IMR-90 (cell line): ENCODE measurements at regions not wholly inside any gene's neighbourhood (a gene's known extent, or its start where the extent isn't known, plus 50 kb on each side); places are given as distances from the start of the nearest gene placed in this dataset.

Source experiments
- CEBPB ChIP-seq: IDR thresholded peaks from 2 replicates; pipeline ENCODE4 v1.6.1; 2012; ENCODE audit warnings: low read depth, low read length, improper control_type of control experiment
- CHD1 ChIP-seq: IDR thresholded peaks from 2 replicates; pipeline ENCODE4 v1.6.1; 2012; ENCODE audit warnings: low read depth, low read length, improper control_type of control experiment
- CTCF ChIP-seq: conservative IDR thresholded peaks from 2 replicates; pipeline ENCODE4 v1.5.1; 2012; ENCODE audit warnings: mild to moderate bottlenecking, low read depth, low read length, improper control_type of control experiment
- MAFK ChIP-seq: IDR thresholded peaks from 2 replicates; pipeline ENCODE4 v1.6.1; 2012; ENCODE audit warnings: low read depth, low read length, improper control_type of control experiment
- MAZ ChIP-seq: IDR thresholded peaks from 2 replicates; pipeline ENCODE4 v1.6.1; 2012; ENCODE audit warnings: low read depth, mild to moderate bottlenecking, low read length, improper control_type of control experiment, moderate library complexity, borderline replicate concordance
- MXI1 ChIP-seq: IDR thresholded peaks from 2 replicates; pipeline ENCODE4 v1.6.1; 2012; ENCODE audit warnings: low read depth, mild to moderate bottlenecking, low read length, moderate library complexity, borderline replicate concordance
- NFE2L2 ChIP-seq: fragments of 150-350 bp; IDR thresholded peaks from 2 replicates; pipeline ENCODE4 v1.6.1; 2016; ENCODE audit warnings: low read depth, mild to moderate bottlenecking, low read length
- POLR2A ChIP-seq: IDR thresholded peaks from 2 replicates; pipeline ENCODE4 v1.6.1; 2012; ENCODE audit warnings: mild to moderate bottlenecking, low read depth, low read length
- RAD21 ChIP-seq: IDR thresholded peaks from 2 replicates; pipeline ENCODE4 v1.6.1; 2012; ENCODE audit warnings: low read length, improper control_type of control experiment
- RCOR1 ChIP-seq: IDR thresholded peaks from 2 replicates; pipeline ENCODE4 v1.6.1; 2012; ENCODE audit warnings: mild to moderate bottlenecking, low read length, improper control_type of control experiment; ENCODE audit not compliant: insufficient replicate concordance
- SMC3 ChIP-seq: fragments of 150-350 bp; IDR thresholded peaks from 2 replicates; pipeline ENCODE4 v1.6.1; 2016; ENCODE audit warnings: low read depth, mild to moderate bottlenecking, antibody characterized with exemption, low read length, moderate library complexity
- TF ChIP-seq, protein P1 (sequence below): fragments of 150-350 bp; IDR thresholded peaks from 2 replicates; pipeline ENCODE4 v1.6.1; 2017; ENCODE audit warnings: mild to moderate bottlenecking, antibody characterized with exemption, low read length, low read depth
- TF ChIP-seq, protein P2 (sequence below): fragments of 150-350 bp; IDR thresholded peaks from 2 replicates; pipeline ENCODE4 v1.6.1; 2016; ENCODE audit warnings: low read depth, mild to moderate bottlenecking, low read length, moderate library complexity, borderline replicate concordance

DNA sequence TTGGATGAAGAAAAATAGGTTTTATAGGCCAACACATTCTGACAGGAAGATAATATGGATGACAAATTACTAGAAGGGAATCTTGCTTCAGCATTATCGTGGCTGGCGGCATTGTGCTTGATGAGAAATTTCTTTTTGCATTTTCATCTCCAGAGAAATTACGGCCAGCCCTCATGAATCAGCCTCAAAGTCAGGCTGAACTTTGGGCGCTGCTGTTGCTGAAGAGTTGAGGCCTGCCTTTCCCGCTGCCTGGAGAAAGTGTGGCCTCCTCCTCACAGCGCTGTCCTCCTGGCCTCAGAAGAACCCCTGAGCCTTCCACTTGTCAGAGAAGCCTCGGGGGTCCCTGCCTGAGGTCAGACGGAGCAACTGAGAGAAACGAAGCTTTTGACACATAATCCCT, 272.4 kb upstream of the KCNIP4 start:
- TF ChIP-seq CTCF (no peak), MAFK (no peak), NFE2L2 (no peak), MAZ (no peak), POLR2A (no peak), MXI1 (no peak), RCOR1 (no peak), RAD21 (no peak), CEBPB (no peak), SMC3 (no peak), CHD1 (no peak)
- TF ChIP-seq, protein P1, sequence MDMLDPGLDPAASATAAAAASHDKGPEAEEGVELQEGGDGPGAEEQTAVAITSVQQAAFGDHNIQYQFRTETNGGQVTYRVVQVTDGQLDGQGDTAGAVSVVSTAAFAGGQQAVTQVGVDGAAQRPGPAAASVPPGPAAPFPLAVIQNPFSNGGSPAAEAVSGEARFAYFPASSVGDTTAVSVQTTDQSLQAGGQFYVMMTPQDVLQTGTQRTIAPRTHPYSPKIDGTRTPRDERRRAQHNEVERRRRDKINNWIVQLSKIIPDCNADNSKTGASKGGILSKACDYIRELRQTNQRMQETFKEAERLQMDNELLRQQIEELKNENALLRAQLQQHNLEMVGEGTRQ: no peak
- TF ChIP-seq, protein P2, sequence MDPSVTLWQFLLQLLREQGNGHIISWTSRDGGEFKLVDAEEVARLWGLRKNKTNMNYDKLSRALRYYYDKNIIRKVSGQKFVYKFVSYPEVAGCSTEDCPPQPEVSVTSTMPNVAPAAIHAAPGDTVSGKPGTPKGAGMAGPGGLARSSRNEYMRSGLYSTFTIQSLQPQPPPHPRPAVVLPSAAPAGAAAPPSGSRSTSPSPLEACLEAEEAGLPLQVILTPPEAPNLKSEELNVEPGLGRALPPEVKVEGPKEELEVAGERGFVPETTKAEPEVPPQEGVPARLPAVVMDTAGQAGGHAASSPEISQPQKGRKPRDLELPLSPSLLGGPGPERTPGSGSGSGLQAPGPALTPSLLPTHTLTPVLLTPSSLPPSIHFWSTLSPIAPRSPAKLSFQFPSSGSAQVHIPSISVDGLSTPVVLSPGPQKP: no peak
